GM21786 (cell line): ENCODE measurements at regions not wholly inside any gene's neighbourhood (a gene's known extent, or its start where the extent isn't known, plus 50 kb on each side); places are given as distances from the start of the nearest gene placed in this dataset.
"Not testable (repeated sequence)": the region's sequence is repeated elsewhere in the genome, so short reads cannot be mapped to it uniquely, and the experiment has no call there.

Source experiments
- ATAC-seq: cut with Tn5 transposase; IDR thresholded peaks from one replicate; pipeline ENCODE4 v1.9.1; 2021; ENCODE audit not compliant: unreplicated experiment

DNA sequence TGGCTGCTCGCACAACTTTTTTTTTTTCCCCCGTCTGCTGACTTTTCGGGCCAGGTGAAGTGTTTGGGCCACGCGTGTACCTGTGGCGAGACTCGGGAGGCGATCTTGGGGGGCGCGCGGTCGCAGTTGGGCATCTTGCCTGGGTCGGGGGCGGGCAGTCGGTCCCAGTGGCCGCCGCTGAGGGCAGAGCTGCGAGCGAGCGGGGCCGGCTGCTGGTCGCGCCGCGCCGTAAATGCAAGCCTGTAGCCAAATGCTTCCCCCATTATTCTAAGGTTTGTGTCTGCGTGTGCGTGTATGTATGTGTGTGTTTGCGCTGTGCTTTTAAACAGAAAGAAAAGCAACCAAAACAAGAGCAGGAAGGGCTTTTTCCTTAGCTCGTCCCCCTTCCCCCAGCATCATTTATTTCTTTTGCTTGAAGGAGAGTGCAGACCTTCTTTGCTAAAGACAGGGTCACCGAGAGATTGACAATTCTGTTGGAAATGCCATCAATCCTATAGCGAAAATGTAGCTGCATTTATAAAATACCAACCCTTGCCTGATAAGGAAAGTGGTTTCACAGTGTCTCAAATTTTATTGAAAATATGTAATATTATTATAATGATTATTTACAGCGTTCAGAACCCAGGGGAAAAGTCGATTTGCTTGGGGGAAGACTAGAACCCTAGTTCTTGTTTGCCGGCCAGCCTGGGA, 143.2 kb upstream of the ZNF536 start:
- no peak for ATAC-seq

GRCh38 chr19:30229525-30230174, 142.5 kb upstream of the ZNF536 start:
- no peak for ATAC-seq

GRCh38 chr19:30231408-30232318, 140.5 kb upstream of the ZNF536 start:
- no peak for ATAC-seq

DNA sequence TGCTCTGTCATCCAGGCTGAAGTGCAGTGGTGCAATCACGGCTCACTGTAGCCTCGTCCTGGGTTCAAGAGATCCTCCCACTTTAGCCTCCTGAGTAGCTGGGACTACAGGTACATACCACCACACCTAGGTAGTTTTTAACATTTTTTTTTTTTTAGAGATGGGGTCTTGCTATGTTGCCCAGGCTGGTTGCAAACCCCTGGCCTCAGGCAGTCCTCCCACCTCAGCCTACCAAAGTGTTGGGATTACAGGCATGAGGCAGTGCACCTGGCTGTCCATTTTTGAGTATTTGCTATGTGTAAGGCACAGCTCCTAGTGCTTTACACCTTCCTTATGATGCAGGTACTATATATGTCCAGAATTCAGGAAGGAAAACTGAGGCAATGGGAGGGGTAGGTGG, 138.8 kb upstream of the ZNF536 start:
- ATAC-seq = no peak

DNA sequence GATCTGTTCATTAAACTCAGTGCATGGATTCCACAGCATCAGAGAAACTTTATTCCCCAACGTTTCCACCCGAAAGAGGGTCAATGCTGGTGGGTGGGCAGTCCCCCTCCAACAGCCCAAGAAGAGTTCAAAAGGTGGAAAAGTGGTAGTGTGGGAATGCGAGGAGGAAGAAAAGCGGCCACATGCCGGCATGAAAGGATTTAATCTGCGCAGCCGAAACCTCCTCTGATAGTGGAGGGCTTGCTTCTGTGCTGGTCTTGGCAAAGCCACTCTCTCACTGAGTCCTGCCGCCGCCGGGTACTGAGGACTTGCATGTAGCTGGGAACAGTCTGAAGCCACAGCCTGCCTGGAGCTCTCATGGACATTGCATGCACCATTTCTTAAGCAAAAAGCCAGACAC, 136.2 kb upstream of the ZNF536 start:
- ATAC-seq = no peak

DNA sequence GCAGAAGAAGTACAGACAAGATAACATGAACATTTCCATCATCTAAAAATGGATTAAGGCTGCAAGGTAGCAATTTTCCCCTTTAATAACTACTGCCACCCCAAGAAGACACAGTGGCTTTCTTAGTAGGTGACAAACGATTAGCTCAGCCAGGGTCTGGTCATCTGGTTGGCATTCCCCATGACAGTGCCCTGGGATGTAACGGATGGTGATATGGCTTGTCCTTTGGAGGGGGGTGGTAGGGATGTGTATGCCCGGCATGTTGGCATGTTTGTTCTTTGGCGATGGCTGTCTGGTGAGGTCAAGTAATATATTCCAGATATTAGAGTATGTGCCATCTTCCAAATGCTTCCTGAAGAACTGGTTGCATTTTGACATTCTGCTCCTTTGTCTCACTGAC, 135.6 kb upstream of the ZNF536 start:
- no peak for ATAC-seq

GRCh38 chr19:30237140-30237539, 135.0 kb upstream of the ZNF536 start:
- no peak for ATAC-seq

GRCh38 chr19:30240904-30241695, 131.1 kb upstream of the ZNF536 start:
- ATAC-seq = no peak

DNA sequence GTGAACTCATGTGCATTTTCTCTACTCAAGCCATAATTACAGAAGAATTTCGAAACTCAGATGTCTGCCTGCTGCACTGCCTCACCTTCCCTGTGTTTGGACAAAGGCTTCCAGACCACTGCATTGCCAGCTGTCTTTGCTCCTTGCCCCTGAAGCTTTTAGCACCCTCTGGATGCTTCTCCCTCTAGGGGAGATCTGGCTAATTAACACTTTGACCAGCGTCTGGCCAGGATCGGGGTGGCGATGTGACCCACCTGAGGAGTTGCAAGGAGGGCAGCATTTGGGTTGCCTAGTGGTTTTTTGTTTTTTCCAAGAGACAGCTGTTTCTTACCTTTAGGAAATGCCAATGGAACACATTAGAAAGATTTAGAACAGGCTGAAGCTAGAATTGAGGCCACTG, 127.7 kb upstream of the ZNF536 start:
- ATAC-seq = no peak

- ATAC-seq = no peak
Observed at GRCh38 chr19:30245401-30246039, 126.7 kb upstream of the ZNF536 start.

- no peak for ATAC-seq
Observed at GRCh38 chr19:30249911-30250310, 122.3 kb upstream of the ZNF536 start.

- ATAC-seq = no peak
Observed at GRCh38 chr19:30252214-30252613, 120.0 kb upstream of the ZNF536 start.

DNA sequence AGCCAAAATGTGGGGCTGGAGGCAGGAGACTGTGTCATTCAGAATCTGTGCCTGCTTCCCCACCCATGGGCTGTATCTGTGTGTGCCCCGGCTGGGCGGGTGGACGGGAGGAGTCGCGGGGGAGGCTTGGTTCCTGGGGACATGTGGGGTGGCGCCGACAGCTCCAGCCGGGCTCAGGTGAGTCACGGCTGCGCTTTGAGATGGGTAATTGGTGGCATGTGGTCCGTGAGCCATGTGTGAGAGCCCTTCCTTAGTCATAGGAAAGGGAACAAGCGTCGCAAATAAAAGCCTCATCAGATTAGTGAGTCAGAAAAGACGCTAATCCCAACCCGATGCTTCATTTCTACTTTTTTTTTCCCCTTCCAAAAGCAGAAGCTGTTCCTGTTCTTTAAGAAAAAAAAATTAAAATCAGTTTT, 118.6 kb upstream of the ZNF536 start:
- no peak for ATAC-seq

DNA sequence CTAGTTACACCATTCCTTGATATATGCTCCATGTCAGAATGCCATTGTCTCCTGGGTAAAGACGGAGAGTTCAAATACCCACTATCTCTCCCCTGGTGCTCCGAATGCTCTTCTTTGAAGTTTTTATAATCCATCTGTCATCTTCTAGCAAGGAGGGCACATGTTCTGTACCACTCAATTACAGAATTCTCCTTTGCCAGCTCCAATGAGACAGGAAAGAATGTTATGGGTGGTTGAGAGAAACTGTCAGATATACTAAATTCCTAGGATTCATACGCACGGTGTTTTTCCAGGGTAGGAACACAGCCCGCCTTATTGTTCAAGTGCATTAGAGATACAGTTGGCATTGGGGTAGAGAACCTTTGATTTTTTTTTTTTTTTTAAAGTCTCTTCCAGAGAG, 118.0 kb upstream of the ZNF536 start:
- ATAC-seq = no peak

DNA sequence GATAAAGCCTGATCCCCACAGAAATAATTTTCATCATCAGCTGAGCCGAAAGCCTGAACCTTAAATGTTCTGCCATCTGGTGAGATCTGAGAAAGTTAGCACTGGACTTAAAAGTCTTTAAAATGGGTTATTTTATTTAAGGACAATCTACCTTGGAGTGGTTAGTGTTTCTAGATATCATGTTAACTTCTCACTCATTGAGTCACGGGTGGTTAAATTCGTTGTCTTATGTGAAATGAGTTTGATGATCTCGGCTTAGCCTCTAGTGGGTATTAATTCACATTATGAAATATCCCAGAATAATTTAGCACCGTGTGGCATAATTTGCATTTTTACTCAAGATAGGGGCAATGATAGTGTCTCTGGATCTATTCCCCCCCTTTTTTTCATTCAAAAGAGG, 117.4 kb upstream of the ZNF536 start:
- no peak for ATAC-seq

DNA sequence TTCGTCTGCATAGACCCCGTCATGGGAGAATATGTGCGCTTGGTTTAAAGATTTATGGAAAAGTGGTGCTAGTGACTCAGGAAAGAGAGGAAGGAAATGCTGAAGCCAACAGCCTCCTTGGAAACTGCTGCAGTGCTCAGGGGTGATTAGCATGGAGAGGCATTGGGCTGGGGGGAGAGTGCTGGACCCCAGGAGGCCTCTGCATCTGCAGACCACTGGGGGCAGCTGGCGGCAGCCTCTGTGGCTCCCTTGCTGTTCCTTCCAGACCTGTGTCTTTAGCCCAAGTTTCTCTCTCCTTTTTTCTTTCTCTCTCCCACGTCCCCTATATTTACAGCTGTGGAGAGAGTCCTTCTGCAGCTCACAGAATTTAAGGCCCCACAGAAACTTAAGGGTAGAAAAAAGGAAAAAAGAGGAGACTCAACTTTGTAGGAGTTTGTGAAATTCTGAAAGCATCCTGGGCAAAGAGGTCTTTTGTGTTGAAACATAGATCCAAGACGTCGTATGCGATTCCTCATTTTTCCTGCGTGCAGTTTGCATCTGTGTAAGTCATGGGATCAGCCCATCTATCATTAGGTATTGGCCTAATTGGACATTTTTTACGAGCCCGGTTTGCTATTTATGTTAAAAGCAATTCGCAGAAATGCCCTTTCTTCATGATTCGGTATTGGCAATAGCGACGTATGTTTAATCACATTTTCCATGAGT, 116.2 kb upstream of the ZNF536 start:
- ATAC-seq = no peak

DNA sequence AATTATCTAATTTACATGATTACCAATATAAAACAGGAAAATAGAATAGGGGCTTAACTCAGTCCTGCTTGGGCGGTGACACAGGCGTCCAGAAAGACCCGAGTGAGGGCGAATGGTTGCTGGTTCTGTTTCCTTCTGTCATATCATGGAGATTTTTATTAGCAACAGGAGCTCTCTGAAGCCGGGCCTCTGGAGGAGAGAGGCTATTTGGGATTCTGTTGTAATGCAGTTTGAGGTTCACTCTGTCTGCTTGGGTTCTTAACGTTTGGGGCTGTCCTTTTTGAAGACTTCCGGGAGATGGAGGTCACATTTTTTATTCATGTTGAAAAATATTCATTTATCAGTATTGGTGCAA, 115.7 kb upstream of the ZNF536 start:
- no peak for ATAC-seq

- no peak for ATAC-seq
Observed at GRCh38 chr19:30263830-30264381, 108.3 kb upstream of the ZNF536 start.

GRCh38 chr19:30265918-30266317, 106.3 kb upstream of the ZNF536 start:
- not testable (repeated sequence) for ATAC-seq

DNA sequence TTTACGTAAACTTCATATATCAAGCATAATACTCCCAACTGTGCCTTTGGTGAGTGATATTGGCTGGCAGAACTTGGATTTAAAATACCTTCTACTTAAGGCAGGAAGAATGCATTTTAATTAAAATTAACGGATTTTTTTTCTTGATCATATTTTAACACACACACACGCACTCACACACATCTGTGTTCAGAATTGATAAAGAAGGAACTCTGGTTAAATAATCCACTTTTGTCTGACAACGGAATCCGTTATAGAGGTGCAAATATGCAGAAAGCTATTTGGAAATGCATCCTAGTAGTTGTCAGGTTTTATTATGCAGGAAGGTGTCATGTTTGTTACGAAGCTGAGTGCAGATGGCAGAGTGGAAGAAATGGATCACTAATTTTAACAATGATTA, 105.5 kb upstream of the ZNF536 start:
- no peak for ATAC-seq
